Fibroblast of skin of scalp (primary cell): ENCODE measurements at regions not wholly inside any gene's neighbourhood (a gene's known extent, or its start where the extent isn't known, plus 50 kb on each side); places are given as distances from the start of the nearest gene placed in this dataset.
A peak's percentile ranks its signal among the peaks of the same experiment; 100 is the strongest.
"Not testable (repeated sequence)": the region's sequence is repeated elsewhere in the genome, so short reads cannot be mapped to it uniquely, and the experiment has no call there.

Experiments used
- DNase-seq: peaks from one replicate; pipeline ENCODE4 v3.0.0-alpha.2; 2013

GRCh38 chr16:88186889-88187870 lies 195.6 kb upstream of the ZNF469 start:
- peak; percentile 84 for DNase-seq

DNA sequence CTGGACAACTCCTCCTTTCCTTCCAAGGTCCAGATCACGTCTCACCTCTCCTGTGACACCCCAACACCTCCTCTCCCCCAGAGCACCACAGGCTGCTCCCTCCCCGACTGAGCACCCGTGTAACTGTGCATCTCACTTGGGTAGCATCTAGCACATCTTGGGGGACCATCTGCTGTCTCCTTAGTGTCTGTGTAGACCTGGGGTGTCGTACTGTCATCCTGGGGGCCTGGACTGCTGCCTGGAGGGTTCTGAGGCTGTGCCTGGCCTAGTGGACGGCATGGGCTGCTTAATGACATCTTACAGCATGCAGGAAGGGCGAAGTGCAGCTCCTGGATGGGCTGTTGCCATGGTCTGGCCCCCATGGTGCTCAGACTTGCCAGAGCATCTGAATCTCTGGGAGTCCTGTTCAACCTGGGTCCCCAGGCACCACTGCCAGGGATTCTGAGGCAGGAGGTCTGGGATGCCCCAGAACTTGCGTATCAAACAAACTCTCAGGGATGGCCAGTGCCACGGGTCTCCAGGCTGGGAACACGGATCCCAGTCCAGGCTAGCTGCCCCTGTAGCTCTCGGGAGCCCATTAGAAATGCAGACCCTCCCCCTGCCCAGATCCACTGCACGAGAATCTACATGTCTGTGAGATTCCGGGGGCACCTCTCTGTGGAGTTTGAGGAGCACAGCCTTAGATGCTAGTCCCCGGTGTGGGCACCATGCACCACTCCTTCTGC lies 194.4 kb upstream of the ZNF469 start:
- not testable (repeated sequence) for DNase-seq

- not testable (repeated sequence) for DNase-seq
Measured at GRCh38 chr16:88190592-88191095, 192.1 kb upstream of the ZNF469 start.

- DNase-seq: not testable (repeated sequence)
Measured at GRCh38 chr16:88191168-88191567, 191.6 kb upstream of the ZNF469 start.

GRCh38 chr16:88192601-88193000 lies 190.2 kb upstream of the ZNF469 start:
- DNase-seq: no peak

DNA sequence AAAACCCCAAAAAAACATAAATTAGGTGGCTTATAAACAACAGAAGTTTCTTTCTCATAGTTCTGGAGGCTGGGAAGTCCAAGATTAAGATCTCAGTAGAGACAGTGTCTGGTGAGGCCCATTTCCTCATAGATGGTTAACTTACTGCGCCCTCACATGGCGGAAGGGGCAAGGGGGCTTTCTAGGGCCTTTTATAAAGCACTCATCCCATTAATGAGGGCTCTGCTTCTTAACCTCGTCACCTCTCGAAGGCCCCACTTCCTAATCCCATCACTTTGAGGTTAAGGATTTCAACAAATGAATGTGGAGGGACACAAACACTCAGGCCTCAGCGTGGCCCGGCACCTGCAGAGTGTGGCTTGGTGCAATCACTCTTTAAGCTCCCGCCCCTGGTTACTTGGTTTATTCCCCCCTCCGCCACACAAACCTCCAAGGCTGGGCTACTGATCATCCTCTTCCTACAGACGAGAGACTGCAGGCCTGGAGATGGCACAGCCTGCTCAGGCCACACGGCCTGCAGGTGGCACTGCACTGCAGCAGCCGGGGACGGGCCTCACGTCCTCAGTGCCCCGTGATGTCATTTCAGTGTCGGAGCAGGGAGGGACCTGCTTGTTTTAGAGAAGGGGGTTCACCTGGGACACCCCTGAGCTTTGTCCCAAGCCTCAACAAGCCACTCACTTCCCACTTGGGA lies 188.9 kb upstream of the ZNF469 start:
- peak; percentile 77 for DNase-seq

DNA sequence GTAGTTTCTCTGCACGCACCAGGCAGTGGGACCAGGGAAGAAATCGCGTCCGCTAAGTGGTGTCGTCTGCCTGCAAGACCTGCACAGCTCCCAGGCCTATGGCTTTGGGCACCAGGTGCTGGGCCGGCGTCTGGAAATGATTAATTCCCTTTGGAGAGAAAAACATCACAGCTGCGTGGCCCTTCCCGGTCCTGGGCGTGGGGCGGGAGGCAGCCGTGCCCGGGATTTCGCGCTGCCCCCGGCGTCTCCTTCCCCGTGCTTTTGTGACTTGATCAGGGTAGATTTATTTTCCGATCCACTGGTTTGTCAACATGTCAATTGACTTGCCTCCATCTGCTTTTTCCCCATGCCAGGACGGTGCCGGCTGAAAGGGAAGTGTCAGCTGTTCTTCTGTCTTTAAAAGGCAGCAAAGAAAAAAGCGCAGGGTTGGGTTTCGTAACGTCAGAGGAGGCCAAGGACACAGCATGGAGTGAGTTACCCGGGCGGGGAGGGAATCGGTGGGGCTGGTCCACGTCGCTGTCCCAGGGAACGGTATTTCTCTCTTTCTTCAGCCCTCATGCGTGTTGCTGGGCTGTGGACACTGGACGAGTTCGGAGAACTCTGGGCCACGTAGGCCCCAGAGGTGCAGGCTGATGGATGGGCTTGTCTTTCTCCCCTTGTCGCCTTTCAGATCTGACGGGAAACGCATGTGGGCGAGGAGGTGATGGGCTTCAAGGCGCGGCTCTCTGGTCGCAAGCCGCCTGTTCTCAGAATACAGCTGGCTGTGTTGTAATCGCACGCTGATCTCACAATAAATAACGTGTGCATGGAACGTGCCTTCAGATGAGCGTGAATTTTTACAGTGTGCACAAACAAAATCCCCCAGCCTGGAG lies 188.1 kb upstream of the ZNF469 start:
- peak; percentile 56 for DNase-seq

DNA sequence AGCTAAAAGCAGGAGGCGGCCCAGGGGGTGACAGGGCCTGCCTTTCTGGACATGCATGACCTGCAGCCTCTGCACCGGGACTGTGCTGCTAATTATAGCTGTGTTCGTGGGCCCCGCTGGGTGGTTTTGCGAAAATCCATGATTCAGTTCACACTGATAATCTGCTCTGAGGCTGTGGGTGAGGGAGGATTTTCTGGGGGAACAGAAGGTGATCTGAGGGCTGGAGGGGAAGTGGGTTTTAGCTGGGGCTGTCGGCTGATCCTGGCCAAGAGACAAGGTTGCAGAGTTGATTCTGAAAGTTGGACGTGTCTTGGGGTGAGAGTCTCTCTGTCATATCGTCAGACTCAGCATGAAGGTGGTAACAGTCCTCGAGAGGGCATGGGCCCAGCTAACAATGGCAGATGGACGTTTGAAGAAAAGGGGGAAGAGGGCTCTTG lies 187.5 kb upstream of the ZNF469 start:
- DNase-seq: no peak

DNA sequence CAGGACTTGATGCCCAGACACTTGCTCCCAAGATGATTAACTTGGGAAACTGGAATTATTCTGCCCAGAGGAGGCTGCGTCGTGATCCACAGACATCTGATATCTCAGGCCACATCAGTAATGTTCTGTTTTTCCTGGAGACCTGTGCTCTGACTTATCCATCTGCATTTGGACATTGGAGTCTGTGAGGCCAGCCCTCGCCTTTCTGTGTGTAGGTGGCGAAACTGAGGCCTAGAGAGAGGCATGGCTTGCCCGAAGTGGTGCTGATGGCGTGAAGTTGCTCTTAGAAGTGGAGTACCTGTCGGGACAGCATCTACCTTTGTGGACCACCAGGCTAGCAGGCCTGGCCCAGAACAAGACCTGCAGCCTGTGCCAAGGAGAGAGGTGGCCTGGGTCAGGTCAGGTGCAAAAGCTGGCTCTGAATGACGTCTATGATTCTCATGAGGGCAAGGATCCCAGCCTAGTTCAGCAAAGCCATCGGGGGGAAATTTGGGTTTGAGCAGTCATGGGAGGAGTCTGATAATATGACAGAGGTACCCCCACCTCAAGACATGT lies 186.8 kb upstream of the ZNF469 start:
- DNase-seq: no peak

DNA sequence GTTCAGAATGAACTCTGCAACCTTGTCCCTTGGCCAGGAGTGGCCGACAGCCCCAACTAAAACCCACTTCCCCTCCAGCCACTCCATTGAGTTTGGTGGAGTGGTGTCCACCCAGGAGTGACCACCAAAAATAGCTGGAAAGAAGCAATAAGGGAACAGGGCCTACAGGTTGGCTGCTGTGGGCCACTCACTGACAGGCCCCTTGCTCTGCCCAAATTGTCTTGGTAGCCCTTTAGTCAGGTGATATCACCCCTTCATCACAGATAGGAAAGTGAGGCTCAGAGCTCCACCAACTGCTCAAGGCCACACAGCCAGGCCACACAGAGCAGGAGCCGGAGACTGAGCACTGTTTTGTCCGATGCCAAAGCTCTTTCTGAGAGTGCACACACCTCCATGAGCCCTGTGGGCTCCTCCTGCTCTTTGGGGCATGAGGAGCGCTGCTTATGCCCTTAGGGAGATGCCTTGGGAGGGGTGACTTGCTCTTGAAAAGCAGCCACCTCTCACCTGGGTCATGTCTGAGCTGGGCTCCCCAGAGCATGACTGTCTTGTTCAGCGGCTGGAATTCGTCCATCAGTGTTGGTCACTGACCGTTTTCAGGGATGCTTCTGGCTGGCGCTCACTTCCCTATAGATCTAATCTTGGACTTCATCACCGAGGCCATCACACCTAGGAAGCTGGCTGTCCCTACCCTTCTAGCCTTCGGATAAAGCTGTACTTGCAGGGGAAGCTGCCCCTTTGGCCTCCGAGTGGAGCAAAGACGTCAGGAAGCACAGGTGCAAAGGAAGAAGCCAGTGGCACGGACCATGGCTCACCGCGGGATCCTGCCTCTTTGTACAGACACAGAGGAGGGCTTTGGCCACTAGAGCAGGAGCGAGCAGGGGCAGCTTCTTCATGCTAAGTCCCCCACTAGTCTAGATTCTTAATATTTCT lies 186.0 kb upstream of the ZNF469 start:
- no peak for DNase-seq

GRCh38 chr16:88197481-88198456 lies 185.0 kb upstream of the ZNF469 start:
- no peak for DNase-seq

GRCh38 chr16:88198457-88199295 lies 184.1 kb upstream of the ZNF469 start:
- DNase-seq: not testable (repeated sequence)

DNA sequence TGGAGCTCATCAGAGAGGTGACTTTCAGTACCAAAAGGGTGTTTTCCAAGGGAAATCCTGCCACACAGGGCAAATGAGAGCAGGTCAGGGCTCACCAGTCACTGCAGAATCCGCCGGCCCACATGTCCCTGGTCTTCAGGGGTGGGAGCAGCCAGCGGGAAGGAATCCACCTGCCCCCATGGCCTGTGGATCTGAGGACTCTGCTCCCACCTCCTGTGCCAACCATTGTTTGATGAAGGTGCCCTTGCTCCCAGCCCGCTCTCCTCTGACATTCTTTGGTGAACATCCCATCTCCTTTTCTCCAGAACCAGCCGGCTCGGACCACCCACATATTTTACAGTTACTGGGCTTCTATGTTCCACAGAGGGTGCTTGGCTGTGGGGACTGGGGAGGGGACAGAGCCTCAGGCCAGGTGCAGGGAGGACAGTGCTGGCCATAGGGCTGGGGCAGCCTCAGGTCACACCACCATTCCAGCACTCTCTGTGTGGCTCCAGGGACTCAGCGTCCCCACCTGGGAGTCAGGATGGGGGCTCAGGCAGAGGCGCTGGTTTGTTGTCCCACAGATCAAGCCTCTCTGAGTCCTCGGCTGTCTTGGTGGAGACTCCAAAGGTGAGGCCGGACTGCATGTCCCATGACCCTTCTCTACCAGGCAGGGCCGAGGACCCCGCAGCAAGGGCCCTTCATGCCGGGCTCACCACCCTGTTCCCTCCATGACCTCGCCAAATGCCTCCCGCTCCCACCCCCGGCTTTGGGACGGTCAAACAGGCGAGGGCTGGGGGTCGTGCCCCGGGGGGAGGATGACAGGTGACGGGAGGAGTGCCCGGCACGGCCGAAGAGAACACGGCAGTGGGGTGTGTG lies 183.2 kb upstream of the ZNF469 start:
- not testable (repeated sequence) for DNase-seq

GRCh38 chr16:88200154-88200895 lies 182.4 kb upstream of the ZNF469 start:
- DNase-seq: not testable (repeated sequence)

GRCh38 chr16:88200896-88201185 lies 181.9 kb upstream of the ZNF469 start:
- DNase-seq: no peak

GRCh38 chr16:88201611-88202010 lies 181.1 kb upstream of the ZNF469 start:
- DNase-seq: not testable (repeated sequence)
